GM12878 (cell line): ENCODE measurements at regions not wholly inside any gene's neighbourhood (a gene's known extent, or its start where the extent isn't known, plus 50 kb on each side); places are given as distances from the start of the nearest gene placed in this dataset.
"Not testable (repeated sequence)": the region's sequence is repeated elsewhere in the genome, so short reads cannot be mapped to it uniquely, and the experiment has no call there.

Experiments
- ATAC-seq: fragments of 200-7000 bp; cut with Tn5 transposase; 3 replicates; pipeline ENCODE4 v1.9.1; 2020; ENCODE audit warnings: mild to moderate bottlenecking, moderate library complexity
- BruUV-seq: library from RNA; stranded (reverse); fragments of 400-500 nt; replicated peaks from 2 replicates; lab custom pipeline; 2021; lab: Mats Ljungman, UMichigan
- CTCF ChIA-PET: fragments of 300-600 bp; sonication (Branson Sonifier 250); formaldehyde crosslinking; extraction: SDS; loops from one replicate; lab custom pipeline; 2021; ENCODE audit warnings: inconsistent platforms; lab: Yijun Ruan, JAX
- POLR2A ChIA-PET: fragments of 350-600 bp; formaldehyde crosslinking; extraction: SDS; loops from one replicate; lab custom pipeline; 2021; ENCODE audit warnings: inconsistent platforms; lab: Charles Lee
- RAD21 ChIA-PET: fragments of 300-600 bp; sonication (Branson Sonifier 250); formaldehyde crosslinking; loops from one replicate; lab custom pipeline; 2023; ENCODE audit warnings: antibody characterized with exemption; ENCODE audit not compliant: unreplicated experiment; lab: Charles Lee
- SMC1A ChIA-PET: fragments of 300-600 bp; sonication (Branson Sonifier 250); formaldehyde crosslinking; loops from one replicate; lab custom pipeline; 2023; ENCODE audit not compliant: unreplicated experiment, uncharacterized antibody; lab: Charles Lee
- DNase-seq: peaks from one replicate; pipeline ENCODE4 v3.0.0-alpha.2; 2011; ENCODE audit warnings: low read depth, low spot score
- FAIRE-seq: peaks from 3 replicates; lab custom pipeline; 2011; peaks lifted over from hg19 to GRCh38; lab: Jason Lieb, UNC
- H2AFZ ChIP-seq: 2 replicates; pipeline ENCODE4 v1.6.0; 2011; ENCODE audit warnings: low read depth, low read length, control low read depth; ENCODE audit not compliant: control insufficient read depth
- H3K27ac ChIP-seq: 2 replicates; pipeline ENCODE4 v1.5.1; 2011; ENCODE audit warnings: control low read depth; ENCODE audit not compliant: control insufficient read depth, insufficient read depth
- H3K27me3 ChIP-seq, 2 experiments: replicated peaks in 1 of 2; 2 replicates each; pipeline versions ENCODE4 v1.6.0 to v1.6.1; 2011; ENCODE audit warnings: low read length in 1 of 2; ENCODE audit not compliant: control insufficient read depth in 2 of 2, insufficient read depth in 2 of 2
- H3K36me3 ChIP-seq, 2 experiments: 2 replicates each; pipeline ENCODE4 v1.5.1; 2011; ENCODE audit warnings: low read length in 1 of 2; ENCODE audit not compliant: control insufficient read depth in 2 of 2, insufficient read depth in 2 of 2
- H3K4me1 ChIP-seq: 2 replicates; pipeline ENCODE4 v1.6.1; 2011; ENCODE audit warnings: mild to moderate bottlenecking, low read length, moderate library complexity, mixed read lengths; ENCODE audit not compliant: control insufficient read depth, insufficient read depth
- H3K4me2 ChIP-seq: 2 replicates; pipeline ENCODE4 v1.6.0; 2011; ENCODE audit warnings: control low read depth; ENCODE audit not compliant: control insufficient read depth, insufficient read depth
- H3K4me3 ChIP-seq: fragments of 200-600 bp; sonication (generic); 2 replicates; pipeline ENCODE4 v1.5.1; 2016
- H3K79me2 ChIP-seq: 2 replicates; pipeline ENCODE4 v1.6.0; 2011; ENCODE audit warnings: low read length; ENCODE audit not compliant: control insufficient read depth, insufficient read depth
- H3K9ac ChIP-seq: 2 replicates; pipeline ENCODE4 v1.8.0; 2011; ENCODE audit warnings: low read length, control low read depth, mixed read lengths; ENCODE audit not compliant: control insufficient read depth, insufficient read depth
- H3K9me3 ChIP-seq: replicated peaks from 3 replicates; pipeline ENCODE4 v1.5.1; 2011; ENCODE audit warnings: mild to moderate bottlenecking, low read length; ENCODE audit not compliant: control insufficient read depth, insufficient read depth
- H4K20me1 ChIP-seq: 2 replicates; pipeline ENCODE4 v1.6.0; 2011; ENCODE audit not compliant: control insufficient read depth, insufficient read depth
- BACH1 ChIP-seq: fragments of 450-650 bp; IDR thresholded peaks from 2 replicates; pipeline ENCODE4 v1.6.1; 2017; ENCODE audit warnings: mild to moderate bottlenecking, borderline replicate concordance
- CBX5 ChIP-seq: sonication (generic); IDR thresholded peaks from 2 replicates; pipeline ENCODE4 v1.6.1; 2016; ENCODE audit warnings: low read depth, moderate library complexity, mild to moderate bottlenecking, inconsistent platforms
- NBN ChIP-seq: fragments of 450-650 bp; IDR thresholded peaks from 2 replicates; pipeline ENCODE4 v1.6.1; 2016
- RUNX3 ChIP-seq: IDR thresholded peaks from 2 replicates; pipeline ENCODE4 v1.6.1; 2012; ENCODE audit warnings: low read length, inconsistent platforms
- SIN3A ChIP-seq: IDR thresholded peaks from 2 replicates; pipeline ENCODE4 v1.6.1; 2012; ENCODE audit warnings: low read depth, low read length, improper control_type of control experiment
- ZNF217 ChIP-seq: fragments of 450-650 bp; IDR thresholded peaks from 2 replicates; pipeline ENCODE4 v1.6.1; 2017; ENCODE audit warnings: antibody characterized with exemption, mild to moderate bottlenecking
- ZSCAN29 ChIP-seq: fragments of 450-650 bp; IDR thresholded peaks from 2 replicates; pipeline ENCODE4 v1.6.1; 2017; ENCODE audit warnings: mild to moderate bottlenecking, moderate library complexity
- WGBS: methylation state at CpG from one replicate; pipeline ENCODE4 v1.1.6; 2016; ENCODE audit warnings: low lambda C conversion rate; ENCODE audit not compliant: insufficient replicate concordance, insufficient coverage; ENCODE audit errors: missing lambda C conversion rate; 5-methylcytosine and 5-hydroxymethylcytosine counted together
- in situ Hi-C: fragments of 300-500 bp; cut with MboI; formaldehyde crosslinking; loops from 9 replicates; pipeline ENCODE4 v1.14.3; 2018; ENCODE audit warnings: mixed read lengths
- intact Hi-C: fragments of 100-400 bp; cut with micrococcal nuclease; formaldehyde crosslinking; loops from one replicate; pipeline ENCODE4 v1.14.2; 2022; ENCODE audit not compliant: unreplicated experiment
- TF ChIP-seq, protein P1 (sequence below): IDR thresholded peaks from 2 replicates; pipeline ENCODE4 v1.6.1; 2011; ENCODE audit warnings: low read depth, mild to moderate bottlenecking, low read length, moderate library complexity, borderline replicate concordance; ENCODE audit errors: extremely low read depth
- TF ChIP-seq, protein P2 (sequence below): IDR thresholded peaks from 2 replicates; pipeline ENCODE4 v1.6.1; 2012; ENCODE audit warnings: low read depth, low read length, improper control_type of control experiment
- TF ChIP-seq, protein P3 (sequence below): fragments of 450-650 bp; IDR thresholded peaks from 2 replicates; pipeline ENCODE4 v1.6.1; 2017; ENCODE audit warnings: mild to moderate bottlenecking

DNA sequence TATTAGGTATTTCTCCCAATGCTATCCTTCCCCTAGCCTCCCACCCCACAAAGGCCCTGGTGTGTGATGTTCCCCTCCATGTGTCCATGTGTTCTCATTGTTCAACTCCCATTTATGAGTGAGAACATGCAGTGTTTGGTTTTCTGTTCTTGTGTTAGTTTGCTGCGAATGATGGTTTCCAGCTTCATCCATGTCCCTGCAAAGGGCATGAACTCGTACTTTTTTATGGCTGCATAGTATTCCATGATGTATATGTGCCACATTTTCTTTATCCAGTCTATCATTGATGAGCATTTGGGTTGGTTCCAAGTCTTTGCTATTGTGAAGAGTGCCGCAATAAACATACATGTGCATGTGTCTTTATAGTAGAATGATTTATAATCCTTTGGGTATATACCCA lies 309.9 kb downstream of the PHF14 start:
- H3K4me3 ChIP-seq, DNase-seq, H3K9me3 ChIP-seq, H3K36me3 ChIP-seq, H3K4me2 ChIP-seq, SMC1A ChIA-PET, H3K27ac ChIP-seq, intact Hi-C loops, ATAC-seq, RAD21 ChIA-PET, H2AFZ ChIP-seq, H3K27me3 ChIP-seq, POLR2A ChIA-PET, H4K20me1 ChIP-seq, H3K4me1 ChIP-seq, H3K79me2 ChIP-seq, CTCF ChIA-PET, BruUV-seq, in situ Hi-C loops, FAIRE-seq, H3K9ac ChIP-seq: not testable (repeated sequence)
- 50% methylated on average over 3 of the region's 3 CpGs for WGBS

DNA sequence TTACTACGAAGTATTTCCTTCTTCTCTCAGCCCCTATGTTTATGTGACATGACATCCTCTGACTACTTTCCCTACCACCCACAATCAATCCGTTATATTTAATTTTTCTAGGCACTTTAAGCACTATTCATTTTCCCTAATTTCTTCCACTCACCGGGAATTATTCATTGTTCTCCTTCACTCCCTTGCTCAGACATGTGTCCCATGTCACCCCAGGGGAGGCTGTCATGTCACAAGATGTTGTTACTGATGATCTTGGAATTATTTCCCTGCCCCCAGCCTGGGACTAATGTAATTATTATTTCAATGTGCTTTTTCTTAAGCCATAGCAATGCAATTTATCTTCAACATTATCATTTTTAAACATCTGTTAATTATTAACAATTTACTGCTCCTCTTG lies 317.2 kb downstream of the PHF14 start:
- CTCF ChIA-PET, result no interaction called here
- no peak overlapping the region for H3K9ac ChIP-seq
- H3K27me3 ChIP-seq, result no peaks in the 10 kb centered on the region
- TF ChIP-seq ZSCAN29, result no peak
- TF ChIP-seq, protein P1, sequence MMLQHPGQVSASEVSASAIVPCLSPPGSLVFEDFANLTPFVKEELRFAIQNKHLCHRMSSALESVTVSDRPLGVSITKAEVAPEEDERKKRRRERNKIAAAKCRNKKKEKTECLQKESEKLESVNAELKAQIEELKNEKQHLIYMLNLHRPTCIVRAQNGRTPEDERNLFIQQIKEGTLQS, result no peak
- no peak for TF ChIP-seq RUNX3
- no peak for TF ChIP-seq NBN
- TF ChIP-seq, protein P2, sequence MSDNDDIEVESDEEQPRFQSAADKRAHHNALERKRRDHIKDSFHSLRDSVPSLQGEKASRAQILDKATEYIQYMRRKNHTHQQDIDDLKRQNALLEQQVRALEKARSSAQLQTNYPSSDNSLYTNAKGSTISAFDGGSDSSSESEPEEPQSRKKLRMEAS, result no peak
- TF ChIP-seq, protein P3, sequence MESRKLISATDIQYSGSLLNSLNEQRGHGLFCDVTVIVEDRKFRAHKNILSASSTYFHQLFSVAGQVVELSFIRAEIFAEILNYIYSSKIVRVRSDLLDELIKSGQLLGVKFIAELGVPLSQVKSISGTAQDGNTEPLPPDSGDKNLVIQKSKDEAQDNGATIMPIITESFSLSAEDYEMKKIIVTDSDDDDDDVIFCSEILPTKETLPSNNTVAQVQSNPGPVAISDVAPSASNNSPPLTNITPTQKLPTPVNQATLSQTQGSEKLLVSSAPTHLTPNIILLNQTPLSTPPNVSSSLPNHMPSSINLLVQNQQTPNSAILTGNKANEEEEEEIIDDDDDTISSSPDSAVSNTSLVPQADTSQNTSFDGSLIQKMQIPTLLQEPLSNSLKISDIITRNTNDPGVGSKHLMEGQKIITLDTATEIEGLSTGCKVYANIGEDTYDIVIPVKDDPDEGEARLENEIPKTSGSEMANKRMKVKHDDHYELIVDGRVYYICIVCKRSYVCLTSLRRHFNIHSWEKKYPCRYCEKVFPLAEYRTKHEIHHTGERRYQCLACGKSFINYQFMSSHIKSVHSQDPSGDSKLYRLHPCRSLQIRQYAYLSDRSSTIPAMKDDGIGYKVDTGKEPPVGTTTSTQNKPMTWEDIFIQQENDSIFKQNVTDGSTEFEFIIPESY, result no peak
- no peak for TF ChIP-seq ZNF217
- no peak for TF ChIP-seq CBX5
- no peak for TF ChIP-seq SIN3A
- no peak for TF ChIP-seq BACH1
- 26% methylated on average over 3 of the region's 3 CpGs for WGBS
- POLR2A ChIA-PET, result no interaction called here
- no peak overlapping the region for H3K4me3 ChIP-seq
- intact Hi-C loops (no loop called here), in situ Hi-C loops (no loop called here)
- H4K20me1 ChIP-seq, result no peaks in the 10 kb centered on the region
- FAIRE-seq (no peak), ATAC-seq (no peak), DNase-seq (no peak)
- H2AFZ ChIP-seq, result no peak overlapping the region
- H3K4me2 ChIP-seq, result no peak overlapping the region
- H3K9me3 ChIP-seq, result no peaks in the 10 kb centered on the region
- H3K79me2 ChIP-seq, result no peaks in the 10 kb centered on the region
- no TSS peak for BruUV-seq
- H3K4me1 ChIP-seq, result no peaks in the 10 kb centered on the region
- SMC1A ChIA-PET, result no interaction called here
- RAD21 ChIA-PET, result no interaction called here
- no peaks in the 10 kb centered on the region for H3K36me3 ChIP-seq
- H3K27ac ChIP-seq, result no peak overlapping the region
